NK-92 (cell line): ENCODE measurements at regions not wholly inside any gene's neighbourhood (a gene's known extent, or its start where the extent isn't known, plus 50 kb on each side); places are given as distances from the start of the nearest gene placed in this dataset.

ENCODE experiments used
- DNase-seq: peaks from one replicate; lab custom pipeline; 2025; ENCODE audit not compliant: unreplicated experiment; lab: John Stamatoyannopoulos, UW

- DNase-seq, result no peak
These were observed 316.4 kb downstream of the PIK3R1 start for GRCh38 chr5:68531970-68532369.

GRCh38 chr5:68533051-68533450 lies 317.5 kb downstream of the PIK3R1 start:
- no peak for DNase-seq

- DNase-seq, result no peak
These were observed 318.1 kb downstream of the PIK3R1 start for GRCh38 chr5:68533571-68534084.

- DNase-seq, result no peak
These were observed 318.8 kb downstream of the PIK3R1 start for GRCh38 chr5:68534131-68534940.

GRCh38 chr5:68534956-68535520 lies 319.5 kb downstream of the PIK3R1 start:
- DNase-seq, result no peak

GRCh38 chr5:68538814-68539420 lies 323.4 kb downstream of the PIK3R1 start:
- no peak for DNase-seq

GRCh38 chr5:68540798-68541590 lies 325.4 kb downstream of the PIK3R1 start:
- DNase-seq, result no peak

- no peak for DNase-seq
These were observed 326.7 kb downstream of the PIK3R1 start for GRCh38 chr5:68542207-68542606.

GRCh38 chr5:68543212-68543611 lies 327.7 kb downstream of the PIK3R1 start:
- DNase-seq, result no peak

GRCh38 chr5:68544091-68544647 lies 328.6 kb downstream of the PIK3R1 start:
- DNase-seq, result no peak

- no peak for DNase-seq
These were observed 329.3 kb downstream of the PIK3R1 start for GRCh38 chr5:68544648-68545552.

GRCh38 chr5:68545636-68546295 lies 330.2 kb downstream of the PIK3R1 start:
- no peak for DNase-seq

GRCh38 chr5:68547056-68547455 lies 331.5 kb downstream of the PIK3R1 start:
- no peak for DNase-seq

GRCh38 chr5:68547622-68548021 lies 332.1 kb downstream of the PIK3R1 start:
- DNase-seq, result no peak

GRCh38 chr5:68548959-68549676 lies 333.6 kb downstream of the PIK3R1 start:
- no peak for DNase-seq

- no peak for DNase-seq
These were observed 334.5 kb downstream of the PIK3R1 start for GRCh38 chr5:68550015-68550414.

- DNase-seq, result no peak
These were observed 335.9 kb downstream of the PIK3R1 start for GRCh38 chr5:68551436-68551835.

GRCh38 chr5:68554571-68555279 lies 339.2 kb downstream of the PIK3R1 start:
- DNase-seq, result no peak
